Astrocyte (in vitro differentiated cells and primary cell): ENCODE measurements at regions not wholly inside any gene's neighbourhood (a gene's known extent, or its start where the extent isn't known, plus 50 kb on each side); places are given as distances from the start of the nearest gene placed in this dataset.

Source experiments
- EZH2 ChIP-seq: IDR thresholded peaks from 2 replicates; pipeline ENCODE4 v1.6.1; 2012; ENCODE audit warnings: mild to moderate bottlenecking, low read length, inconsistent platforms; ENCODE audit not compliant: insufficient read depth
- TF ChIP-seq, protein P1 (sequence below): IDR thresholded peaks from 2 replicates; pipeline ENCODE4 v1.5.1; 2011; ENCODE audit warnings: low read depth, mild to moderate bottlenecking, inconsistent platforms, low read length, moderate library complexity; ENCODE audit not compliant: insufficient read depth

- TF ChIP-seq, protein P1, sequence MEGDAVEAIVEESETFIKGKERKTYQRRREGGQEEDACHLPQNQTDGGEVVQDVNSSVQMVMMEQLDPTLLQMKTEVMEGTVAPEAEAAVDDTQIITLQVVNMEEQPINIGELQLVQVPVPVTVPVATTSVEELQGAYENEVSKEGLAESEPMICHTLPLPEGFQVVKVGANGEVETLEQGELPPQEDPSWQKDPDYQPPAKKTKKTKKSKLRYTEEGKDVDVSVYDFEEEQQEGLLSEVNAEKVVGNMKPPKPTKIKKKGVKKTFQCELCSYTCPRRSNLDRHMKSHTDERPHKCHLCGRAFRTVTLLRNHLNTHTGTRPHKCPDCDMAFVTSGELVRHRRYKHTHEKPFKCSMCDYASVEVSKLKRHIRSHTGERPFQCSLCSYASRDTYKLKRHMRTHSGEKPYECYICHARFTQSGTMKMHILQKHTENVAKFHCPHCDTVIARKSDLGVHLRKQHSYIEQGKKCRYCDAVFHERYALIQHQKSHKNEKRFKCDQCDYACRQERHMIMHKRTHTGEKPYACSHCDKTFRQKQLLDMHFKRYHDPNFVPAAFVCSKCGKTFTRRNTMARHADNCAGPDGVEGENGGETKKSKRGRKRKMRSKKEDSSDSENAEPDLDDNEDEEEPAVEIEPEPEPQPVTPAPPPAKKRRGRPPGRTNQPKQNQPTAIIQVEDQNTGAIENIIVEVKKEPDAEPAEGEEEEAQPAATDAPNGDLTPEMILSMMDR = no peak
- TF ChIP-seq EZH2 = no peak
Measured at GRCh38 chr7:121545418-121545817, 149.3 kb upstream of the FAM3C start.
